HEK293 (cell line): ENCODE measurements at regions not wholly inside any gene's neighbourhood (a gene's known extent, or its start where the extent isn't known, plus 50 kb on each side); places are given as distances from the start of the nearest gene placed in this dataset.

Source experiments
- CTCF ChIP-seq: fragments of 450-650 bp; formaldehyde crosslinking; IDR thresholded peaks from 2 replicates; pipeline ENCODE4 v1.5.1; 2016; ENCODE audit warnings: missing biosample characterization, missing genetic modification characterization
- ZBTB1 ChIP-seq: fragments of 450-650 bp; formaldehyde crosslinking; IDR thresholded peaks from 2 replicates; pipeline ENCODE4 v1.5.1; 2016; ENCODE audit warnings: missing biosample characterization, missing genetic modification characterization
- ZSCAN23 ChIP-seq: fragments of 450-650 bp; formaldehyde crosslinking; IDR thresholded peaks from 2 replicates; pipeline ENCODE4 v1.5.1; 2016; ENCODE audit warnings: missing biosample characterization, missing genetic modification characterization

DNA sequence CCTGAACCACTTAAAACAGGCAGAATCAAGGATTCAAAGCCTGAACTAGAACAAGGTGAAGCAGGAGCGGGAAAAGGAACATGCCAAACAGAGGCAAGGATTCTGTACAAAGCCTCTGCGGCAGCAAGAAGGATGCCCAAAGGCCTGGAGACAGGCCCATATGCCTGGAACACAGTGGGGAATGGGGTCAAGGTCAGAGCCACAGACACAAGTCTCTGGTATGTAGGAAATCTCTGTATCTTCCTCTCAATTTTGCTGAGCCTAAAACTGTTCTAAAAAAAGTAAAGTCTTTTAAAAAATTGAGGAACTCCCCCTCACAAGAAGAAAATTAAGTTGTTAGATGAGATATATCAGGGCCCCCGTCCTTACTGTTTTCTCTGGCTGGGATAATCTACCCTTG is 175.9 kb upstream of the GHITM start:
- no peak for TF ChIP-seq CTCF (tag by site-specific recombination)
- TF ChIP-seq ZBTB1 (tag by site-specific recombination): no peak
- no peak for TF ChIP-seq ZSCAN23 (tag by site-specific recombination)
